A549 (cell line): ENCODE measurements at regions not wholly inside any gene's neighbourhood (a gene's known extent, or its start where the extent isn't known, plus 50 kb on each side); places are given as distances from the start of the nearest gene placed in this dataset.

Source experiments
- ATAC-seq, 2 experiments: fragments of 200-7000 bp in 1 of 2; fragments of >200 bp in 1 of 2; cut with Nextera tagmentation in 1 of 2; cut with Tn5 transposase in 1 of 2; 3 replicates each; pipeline versions ENCODE4 v1.8.0 to v1.9.1; 2018 to 2020; ENCODE audit warnings: mild to moderate bottlenecking in 1 of 2, moderate library complexity in 1 of 2
- CTCF ChIA-PET: fragments of 300-600 bp; sonication (Branson Sonifier 250); formaldehyde crosslinking; extraction: SDS; loops from one replicate; lab custom pipeline; 2021; ENCODE audit warnings: antibody characterized with exemption, inconsistent platforms; lab: Yijun Ruan, JAX
- POLR2A ChIA-PET: fragments of 350-600 bp; formaldehyde crosslinking; extraction: SDS; loops from one replicate; lab custom pipeline; 2021; ENCODE audit warnings: antibody characterized with exemption, inconsistent platforms; lab: Yijun Ruan, JAX
- DNase-seq, 2 experiments: peaks; one replicate each; pipeline versions ENCODE4 v3.0.0 to v3.0.0-alpha.2; 2011 to 2016; ENCODE audit warnings: low read depth in 1 of 2, low spot score in 1 of 2
- FAIRE-seq: peaks from 2 replicates; lab custom pipeline; 2011; peaks lifted over from hg19 to GRCh38; lab: Jason Lieb, UNC
- H3K27ac ChIP-seq, 2 experiments: fragments of >200 bp; sonication (Bioruptor Twin); formaldehyde crosslinking; 3 replicates each; pipeline ENCODE4 v1.5.1; 2016 to 2017
- H3K4me1 ChIP-seq: fragments of >200 bp; sonication (Bioruptor Twin); formaldehyde crosslinking; 3 replicates; pipeline ENCODE4 v1.6.1; 2016
- H3K4me2 ChIP-seq: fragments of >200 bp; sonication (Bioruptor Twin); formaldehyde crosslinking; 3 replicates; pipeline ENCODE4 v1.6.1; 2016
- H3K4me3 ChIP-seq: fragments of >200 bp; sonication (Bioruptor Twin); formaldehyde crosslinking; 3 replicates; pipeline ENCODE4 v1.5.1; 2016
- H3K9me3 ChIP-seq: fragments of >200 bp; sonication (Bioruptor Twin); formaldehyde crosslinking; 3 replicates; pipeline ENCODE4 v1.6.1; 2016
- CBX8 ChIP-seq: fragments of 200-600 bp; sonication (generic); IDR thresholded peaks from 2 replicates; pipeline ENCODE4 v1.6.1; 2016
- CEBPB ChIP-seq, 2 experiments: fragments of >200 bp in 1 of 2; sonication (Bioruptor Twin) in 1 of 2; formaldehyde crosslinking in 1 of 2; IDR thresholded peaks; 2 replicates each; pipeline ENCODE4 v1.6.1; 2012 to 2016
- CHD4 ChIP-seq: fragments of 200-600 bp; sonication (generic); IDR thresholded peaks from 2 replicates; pipeline ENCODE4 v1.6.1; 2016; ENCODE audit warnings: antibody characterized with exemption, mild to moderate bottlenecking, borderline replicate concordance
- CTCF ChIP-seq: fragments of >200 bp; sonication (Bioruptor Twin); formaldehyde crosslinking; IDR thresholded peaks from 3 replicates; pipeline ENCODE4 v1.5.1; 2016
- ESRRA ChIP-seq: fragments of 150-350 bp; IDR thresholded peaks from 2 replicates; pipeline ENCODE4 v1.6.1; 2014; ENCODE audit warnings: mild to moderate bottlenecking, low read length, borderline replicate concordance
- FOSB ChIP-seq: fragments of 250-450 bp; sonication (Bioruptor Pico); IDR thresholded peaks from 2 replicates; pipeline ENCODE4 v1.5.0; 2020; ENCODE audit warnings: mild to moderate bottlenecking, moderate library complexity
- GATA3 ChIP-seq: IDR thresholded peaks from 2 replicates; pipeline ENCODE4 v1.6.1; 2012; ENCODE audit warnings: borderline replicate concordance
- HES2 ChIP-seq: fragments of >200 bp; sonication (Bioruptor Twin); formaldehyde crosslinking; IDR thresholded peaks from 2 replicates; pipeline ENCODE4 v1.6.1; 2016
- HEYL ChIP-seq: fragments of 250-450 bp; sonication (Bioruptor Pico); IDR thresholded peaks from 2 replicates; pipeline ENCODE4 v1.8.0; 2021; ENCODE audit warnings: mild to moderate bottlenecking, moderate library complexity
- HMGXB4 ChIP-seq: fragments of 250-450 bp; sonication (Bioruptor Pico); IDR thresholded peaks from 2 replicates; pipeline ENCODE4 v1.5.0; 2021; ENCODE audit warnings: mild to moderate bottlenecking, moderate library complexity, borderline replicate concordance
- HOXB13 ChIP-seq: fragments of 250-450 bp; sonication (Bioruptor Pico); IDR thresholded peaks from 2 replicates; pipeline ENCODE4 v1.5.0; 2020; ENCODE audit warnings: low read depth, mild to moderate bottlenecking, moderate library complexity
- JUN ChIP-seq, 2 experiments: fragments of >200 bp; sonication (Bioruptor Twin); formaldehyde crosslinking; IDR thresholded peaks; 2 replicates in 1 of 2; 3 replicates in 1 of 2; pipeline ENCODE4 v1.6.1; 2016 to 2017
- JUNB ChIP-seq: fragments of >200 bp; sonication (Bioruptor Twin); formaldehyde crosslinking; IDR thresholded peaks from 2 replicates; pipeline ENCODE4 v1.6.1; 2016
- MAX ChIP-seq: IDR thresholded peaks from 2 replicates; pipeline ENCODE4 v1.6.1; 2012
- NPAS2 ChIP-seq: fragments of 250-450 bp; sonication (Bioruptor Pico); IDR thresholded peaks from 2 replicates; pipeline ENCODE4 v1.8.0; 2022; ENCODE audit warnings: mild to moderate bottlenecking, moderate library complexity, borderline replicate concordance
- POLR2A ChIP-seq: IDR thresholded peaks from 2 replicates; pipeline ENCODE4 v1.6.1; 2012; ENCODE audit warnings: mild to moderate bottlenecking, low read length
- RCOR1 ChIP-seq: fragments of 150-350 bp; IDR thresholded peaks from 2 replicates; pipeline ENCODE4 v1.6.1; 2014; ENCODE audit warnings: antibody characterized with exemption, low read length, low read depth
- RFX5 ChIP-seq: fragments of 450-650 bp; IDR thresholded peaks from 2 replicates; pipeline ENCODE4 v1.7.1; 2014; ENCODE audit warnings: antibody characterized with exemption, mild to moderate bottlenecking, moderate library complexity
- RNF2 ChIP-seq: fragments of 200-600 bp; sonication (generic); IDR thresholded peaks from 2 replicates; pipeline ENCODE4 v1.6.1; 2016; ENCODE audit warnings: low read depth, mild to moderate bottlenecking, antibody characterized with exemption, moderate library complexity, borderline replicate concordance
- SMC3 ChIP-seq: fragments of >200 bp; sonication (Bioruptor Twin); formaldehyde crosslinking; IDR thresholded peaks from 3 replicates; pipeline ENCODE4 v1.6.1; 2018; ENCODE audit warnings: inconsistent platforms
- USF2 ChIP-seq: fragments of 450-650 bp; IDR thresholded peaks from 2 replicates; pipeline ENCODE4 v1.6.1; 2014; ENCODE audit warnings: antibody characterized with exemption
- ZFP36 ChIP-seq: fragments of 450-650 bp; IDR thresholded peaks from 2 replicates; pipeline ENCODE4 v1.6.1; 2014; ENCODE audit warnings: borderline replicate concordance; ENCODE audit not compliant: partially characterized antibody
- WGBS: methylation state at CpG from one replicate; pipeline ENCODE4 v1.1.6; 2017; ENCODE audit errors: missing lambda C conversion rate; 5-methylcytosine and 5-hydroxymethylcytosine counted together

- POLR2A ChIA-PET, result no interaction called here
- FAIRE-seq (no peak), ATAC-seq (no peak), DNase-seq (no peak)
- TF ChIP-seq HOXB13, result no peak
- no peaks in the 10 kb centered on the region for H3K4me1 ChIP-seq
- H3K27ac ChIP-seq, result no peak overlapping the region
- H3K4me3 ChIP-seq, result no peak overlapping the region
- H3K4me2 ChIP-seq, result no peak overlapping the region
- CTCF ChIA-PET, result no interaction called here
- peaks cover 7% of the 10 kb centered on the region; the same call in 1 of the 3 replicates for H3K9me3 ChIP-seq
Measured at GRCh38 chr12:64937452-64937851, 113.0 kb downstream of the TBC1D30 start.

- H3K9me3 ChIP-seq, result peaks cover 7% of the 10 kb centered on the region; the same call in 1 of the 3 replicates
- FAIRE-seq, result no peak
- H3K4me2 ChIP-seq, result no peak overlapping the region
- no peak for ATAC-seq
- CTCF ChIA-PET, result no interaction called here
- 4% methylated on average over 2 of the region's 2 CpGs for WGBS
- H3K4me1 ChIP-seq, result no peaks in the 10 kb centered on the region
- DNase-seq, result no peak
- H3K4me3 ChIP-seq, result no peak overlapping the region
- TF ChIP-seq JUNB (no peak), NPAS2 (CRISPR knock-in tag) (no peak), JUN (IDR thresholded peaks at IDR 0.05) (no peak), CHD4 (no peak), USF2 (no peak), RCOR1 (no peak)
- H3K27ac ChIP-seq, result no peak overlapping the region
- POLR2A ChIA-PET, result no interaction called here
Measured at GRCh38 chr12:64938179-64938578, 113.7 kb downstream of the TBC1D30 start.

- ATAC-seq, result no peak
- FAIRE-seq, result no peak
- WGBS, result 53% methylated on average over 5 of the region's 5 CpGs
- Histone ChIP-seq H3K4me1 (no peaks in the 10 kb centered on the region), H3K9me3 (peaks cover 7% of the 10 kb centered on the region; the same call in 1 of the 3 replicates), H3K27ac (no peak overlapping the region), H3K4me2 (no peak overlapping the region), H3K4me3 (no peak overlapping the region)
- TF ChIP-seq HEYL (CRISPR knock-in tag), result no peak
- no peak for TF ChIP-seq HES2
- no peak for TF ChIP-seq JUNB
- TF ChIP-seq RNF2, result no peak
- TF ChIP-seq ESRRA, result no peak
- no peak for TF ChIP-seq JUN (IDR thresholded peaks at IDR 0.05)
- TF ChIP-seq ZFP36, result no peak
- TF ChIP-seq CBX8, result no peak
- TF ChIP-seq HMGXB4 (CRISPR knock-in tag), result no peak
- TF ChIP-seq CEBPB (IDR thresholded peaks at IDR 0.05), result no peak
- no peak for TF ChIP-seq CTCF
- no peak for TF ChIP-seq CHD4
- TF ChIP-seq GATA3, result no peak
- no peak for TF ChIP-seq SMC3
- TF ChIP-seq FOSB (CRISPR knock-in tag), result no peak
- TF ChIP-seq RFX5, result no peak
- TF ChIP-seq MAX, result no peak
- TF ChIP-seq POLR2A, result no peak
- TF ChIP-seq HOXB13, result no peak
- DNase-seq, result no peak
- ChIA-PET POLR2A (no interaction called here), CTCF (interaction anchor here (1.0 kb wide), 1 partner anchor 9 kb away, joined by 3 read pairs; no protein-coding TSS in a partner anchor)
Measured at GRCh38 chr12:64943686-64944085, 119.2 kb downstream of the TBC1D30 start.
